K562 (cell line): ENCODE measurements at regions not wholly inside any gene's neighbourhood (a gene's known extent, or its start where the extent isn't known, plus 50 kb on each side); places are given as distances from the start of the nearest gene placed in this dataset.

Experiments
- ATAC-seq: fragments of 200-7000 bp; cut with Tn5 transposase; 3 replicates; pipeline ENCODE4 v1.9.1; 2020; ENCODE audit warnings: moderate library complexity
- BruUV-seq: library from RNA; stranded (reverse); fragments of 400-500 nt; replicated peaks from 2 replicates; lab custom pipeline; 2021; lab: Mats Ljungman, UMichigan
- CTCF ChIA-PET: fragments of 300-600 bp; formaldehyde crosslinking; extraction: SDS; loops from one replicate; lab custom pipeline; 2021; ENCODE audit warnings: low intra/inter-chr PET ratio; lab: Yijun Ruan, JAX
- POLR2A ChIA-PET: fragments of 300-600, 350-650 bp; sonication (Branson Sonifier 250); formaldehyde crosslinking; extraction: SDS; loops from one replicate; lab custom pipeline; 2021; ENCODE audit warnings: antibody characterized with exemption, inconsistent platforms; lab: Yijun Ruan, JAX
- DNase-seq, 4 experiments: peaks; one replicate each; pipeline versions ENCODE4 v3.0.0 to v3.0.0-alpha.2; 2011 to 2018; ENCODE audit warnings: low spot score in 3 of 4, mixed read lengths in 3 of 4; ENCODE audit errors: extremely low read depth in 1 of 4
- FAIRE-seq: peaks from 2 replicates; lab custom pipeline; 2011; peaks lifted over from hg19 to GRCh38; lab: Jason Lieb, UNC
- H2AFZ ChIP-seq: 2 replicates; pipeline ENCODE4 v1.6.0; 2011; ENCODE audit warnings: low read depth, low read length, control low read depth, inconsistent platforms
- H3K27ac ChIP-seq: fragments of 200-600 bp; 3 replicates; pipeline ENCODE4 v1.8.0; 2011; ENCODE audit warnings: low read depth, mild to moderate bottlenecking, control low read depth, inconsistent platforms, low read length, moderate library complexity, mixed read lengths; ENCODE audit errors: extremely low read depth
- H3K27me3 ChIP-seq, 2 experiments: fragments of 300-600 bp in 1 of 2; 2 replicates in 1 of 2; 3 replicates in 1 of 2; pipeline versions ENCODE4 v1.6.0 to v1.8.0; 2011; ENCODE audit warnings: inconsistent platforms in 2 of 2, low read length in 2 of 2, mild to moderate bottlenecking in 1 of 2, mixed read lengths in 1 of 2, moderate library complexity in 1 of 2; ENCODE audit not compliant: control insufficient read depth in 2 of 2, insufficient read depth in 2 of 2
- H3K36me3 ChIP-seq: fragments of 300-600 bp; 3 replicates; pipeline ENCODE4 v1.8.0; 2011; ENCODE audit warnings: mild to moderate bottlenecking, low read length, inconsistent platforms; ENCODE audit not compliant: control insufficient read depth, insufficient read depth
- H3K4me1 ChIP-seq, 2 experiments: fragments of 200-600 bp in 1 of 2; replicated peaks in 1 of 2; 2 replicates in 1 of 2; 3 replicates in 1 of 2; pipeline versions ENCODE4 v1.5.1 to v1.8.0; 2011; ENCODE audit warnings: inconsistent platforms in 2 of 2, low read length in 2 of 2, mild to moderate bottlenecking in 1 of 2, mixed read lengths in 1 of 2, moderate library complexity in 1 of 2; ENCODE audit not compliant: control insufficient read depth in 2 of 2, insufficient read depth in 2 of 2
- H3K4me2 ChIP-seq: 2 replicates; pipeline ENCODE4 v1.6.1; 2011; ENCODE audit warnings: low read length, control low read depth, inconsistent platforms, mixed read lengths; ENCODE audit not compliant: insufficient read depth
- H3K4me3 ChIP-seq: fragments of 200-600 bp; sonication (generic), shearing (Covaris generic); 2 replicates; pipeline ENCODE4 v1.5.1; 2016; ENCODE audit warnings: control low read depth, inconsistent platforms
- H3K79me2 ChIP-seq: fragments of 200-600 bp; 3 replicates; pipeline ENCODE4 v1.8.0; 2011; ENCODE audit warnings: low read length, inconsistent platforms; ENCODE audit not compliant: control insufficient read depth, insufficient read depth
- H3K9ac ChIP-seq, 2 experiments: 2 replicates each; pipeline versions ENCODE4 v1.6.0 to v1.6.1; 2011; ENCODE audit warnings: low read depth in 2 of 2, low read length in 2 of 2, control low read depth in 1 of 2, inconsistent platforms in 1 of 2, mild to moderate bottlenecking in 1 of 2, mixed read lengths in 1 of 2; ENCODE audit not compliant: insufficient read depth in 1 of 2
- H3K9me1 ChIP-seq: one replicate; pipeline ENCODE4 v1.6.0; 2011; ENCODE audit warnings: inconsistent platforms, mild to moderate bottlenecking, low read length, moderate library complexity; ENCODE audit not compliant: control insufficient read depth, insufficient read depth
- H3K9me3 ChIP-seq: replicated peaks from 2 replicates; pipeline ENCODE4 v1.5.1; 2011; ENCODE audit warnings: low read depth, low read length, inconsistent platforms; ENCODE audit not compliant: control insufficient read depth, insufficient read depth
- H4K20me1 ChIP-seq: replicated peaks from 2 replicates; pipeline ENCODE4 v1.6.1; 2011; ENCODE audit warnings: low read length, inconsistent platforms, mixed read lengths; ENCODE audit not compliant: control insufficient read depth, insufficient read depth
- ASH1L ChIP-seq: fragments of 450-650 bp; IDR thresholded peaks from 2 replicates; pipeline ENCODE4 v1.6.1; 2018; ENCODE audit warnings: borderline replicate concordance, mild to moderate bottlenecking, low read depth; ENCODE audit not compliant: partially characterized antibody
- CCNT2 ChIP-seq: IDR thresholded peaks from 2 replicates; pipeline ENCODE4 v1.6.1; 2011; ENCODE audit warnings: borderline replicate concordance, low read depth, mild to moderate bottlenecking, moderate library complexity, mixed read lengths, low read length; ENCODE audit not compliant: insufficient read length; ENCODE audit errors: extremely low read depth
- DACH1 ChIP-seq: fragments of 450-650 bp; IDR thresholded peaks from 2 replicates; pipeline ENCODE4 v1.6.1; 2018; ENCODE audit not compliant: partially characterized antibody
- FOXO4 ChIP-seq: fragments of 450-650 bp; formaldehyde crosslinking; IDR thresholded peaks from 2 replicates; pipeline ENCODE4 v1.4.0; 2020; ENCODE audit warnings: mild to moderate bottlenecking, moderate library complexity
- HNRNPH1 ChIP-seq: fragments of 200-400 bp; formaldehyde crosslinking; optimal IDR thresholded peaks from 2 replicates; pipeline ENCODE3; 2017; ENCODE audit warnings: low read depth, mild to moderate bottlenecking, low read length, moderate library complexity
- KAT2B ChIP-seq: IDR thresholded peaks from one replicate; pipeline ENCODE4 v1.6.1; 2012; ENCODE audit warnings: low read depth, mild to moderate bottlenecking, control low read depth, inconsistent platforms, low read length, moderate library complexity
- KDM5B ChIP-seq: fragments of 200-600 bp; sonication (generic); IDR thresholded peaks from 2 replicates; pipeline ENCODE4 v1.6.1; 2012; ENCODE audit warnings: low read depth, mild to moderate bottlenecking, moderate library complexity, low read length, control low read depth, inconsistent platforms; ENCODE audit not compliant: insufficient replicate concordance
- KLF16 ChIP-seq: IDR thresholded peaks from 2 replicates; pipeline ENCODE4 v1.6.1; 2016; ENCODE audit warnings: antibody characterized with exemption
- KLF6 ChIP-seq: fragments of 250-450 bp; sonication (Bioruptor Pico); IDR thresholded peaks from 2 replicates; pipeline ENCODE4 v1.4.0; 2020; ENCODE audit warnings: mild to moderate bottlenecking, moderate library complexity, borderline replicate concordance
- POLR2AphosphoS2 ChIP-seq: IDR thresholded peaks from 2 replicates; pipeline ENCODE4 v1.6.1; 2012; ENCODE audit warnings: low read length, improper control_type of control experiment
- POLR2H ChIP-seq: IDR thresholded peaks from 2 replicates; pipeline ENCODE4 v1.6.1; 2016; ENCODE audit warnings: missing genetic modification characterization, low read depth, mild to moderate bottlenecking, control low read depth, missing compliant biosample characterization, moderate library complexity
- TGIF2 ChIP-seq: sonication (generic); formaldehyde crosslinking; IDR thresholded peaks from 2 replicates; pipeline ENCODE4 v1.8.1; 2022; ENCODE audit warnings: mild to moderate bottlenecking, missing genetic modification reagents, moderate library complexity
- THRAP3 ChIP-seq: fragments of 450-650 bp; IDR thresholded peaks from 2 replicates; pipeline ENCODE4 v1.6.1; 2016; ENCODE audit warnings: mild to moderate bottlenecking, inconsistent platforms, borderline replicate concordance
- ZC3H4 ChIP-seq: sonication (generic); formaldehyde crosslinking; IDR thresholded peaks from 2 replicates; pipeline ENCODE4 v1.9.0; 2021; ENCODE audit warnings: missing genetic modification reagents, borderline replicate concordance
- ZNF695 ChIP-seq: fragments of 450-650 bp; formaldehyde crosslinking; IDR thresholded peaks from 2 replicates; pipeline ENCODE4 v1.4.0; 2020; ENCODE audit warnings: mild to moderate bottlenecking, moderate library complexity
- ZNF785 ChIP-seq: fragments of 250-450 bp; sonication (Bioruptor Pico); IDR thresholded peaks from 2 replicates; pipeline ENCODE4 v1.4.0; 2020; ENCODE audit warnings: mild to moderate bottlenecking
- WGBS: fragments of 100-300 bp; shearing (Covaris generic); methylation state at CpG from one replicate; pipeline ENCODE4 v1.1.6; 2016; ENCODE audit warnings: low coverage, mixed read lengths; ENCODE audit not compliant: insufficient coverage; ENCODE audit errors: missing lambda C conversion rate; 5-methylcytosine and 5-hydroxymethylcytosine counted together
- in situ Hi-C: fragments of 300-500 bp; cut with MboI; formaldehyde crosslinking; loops from 4 replicates; pipeline ENCODE4 v1.15.0; 2018; ENCODE audit warnings: inconsistent platforms, mixed read lengths
- intact Hi-C: fragments of 100-400 bp; cut with micrococcal nuclease; formaldehyde crosslinking; loops from 2 replicates; pipeline ENCODE4 v1.14.2; 2022
- TF ChIP-seq, protein P1 (sequence below): fragments of 450-650 bp; formaldehyde crosslinking; conservative IDR thresholded peaks from 2 replicates; pipeline ENCODE4 v1.4.0; 2022; ENCODE audit warnings: mild to moderate bottlenecking, missing genetic modification characterization

GRCh38 chr21:16291296-16291695 is 561.5 kb downstream of the USP25 start:
- H4K20me1 ChIP-seq: no peaks in the 10 kb centered on the region
- H3K9ac ChIP-seq: no peak overlapping the region
- ChIA-PET CTCF (no interaction called here), POLR2A (no interaction called here)
- ATAC-seq (no peak), DNase-seq (no peak), FAIRE-seq (no peak)
- TF ChIP-seq FOXO4 (no peak), KLF6 (no peak), ZNF785 (CRISPR knock-in tag) (no peak), POLR2H (tag) (no peak), KDM5B (no peak), ZNF695 (CRISPR knock-in tag) (no peak), THRAP3 (no peak), ZC3H4 (CRISPR knock-in tag) (no peak), DACH1 (no peak), HNRNPH1 (no peak), POLR2AphosphoS2 (no peak), KAT2B (no peak), TGIF2 (CRISPR knock-in tag) (no peak), ASH1L (no peak), CCNT2 (no peak), KLF16 (no peak)
- TF ChIP-seq, protein P1, sequence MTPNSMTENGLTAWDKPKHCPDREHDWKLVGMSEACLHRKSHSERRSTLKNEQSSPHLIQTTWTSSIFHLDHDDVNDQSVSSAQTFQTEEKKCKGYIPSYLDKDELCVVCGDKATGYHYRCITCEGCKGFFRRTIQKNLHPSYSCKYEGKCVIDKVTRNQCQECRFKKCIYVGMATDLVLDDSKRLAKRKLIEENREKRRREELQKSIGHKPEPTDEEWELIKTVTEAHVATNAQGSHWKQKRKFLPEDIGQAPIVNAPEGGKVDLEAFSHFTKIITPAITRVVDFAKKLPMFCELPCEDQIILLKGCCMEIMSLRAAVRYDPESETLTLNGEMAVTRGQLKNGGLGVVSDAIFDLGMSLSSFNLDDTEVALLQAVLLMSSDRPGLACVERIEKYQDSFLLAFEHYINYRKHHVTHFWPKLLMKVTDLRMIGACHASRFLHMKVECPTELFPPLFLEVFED (CRISPR knock-in tag): no peak
- no peaks in the 10 kb centered on the region for H3K4me1 ChIP-seq
- in situ Hi-C loops: no loop called here
- no TSS peak for BruUV-seq
- no peaks in the 10 kb centered on the region; the same call in 1 of the 2 replicates for H3K9me3 ChIP-seq
- WGBS: 0% methylated on average over 7 of the region's 7 CpGs
- H3K27me3 ChIP-seq: no peaks in the 10 kb centered on the region
- no peak overlapping the region for H2AFZ ChIP-seq
- no peak overlapping the region for H3K27ac ChIP-seq
- no peak overlapping the region for H3K4me3 ChIP-seq
- H3K36me3 ChIP-seq: no peaks in the 10 kb centered on the region
- intact Hi-C loops: no loop called here
- H3K79me2 ChIP-seq: no peaks in the 10 kb centered on the region
- H3K9me1 ChIP-seq: no peaks in the 10 kb centered on the region
- no peak overlapping the region for H3K4me2 ChIP-seq
